ENCODE measurements at regions not wholly inside any gene's neighbourhood (a gene's known extent, or its start where the extent isn't known, plus 50 kb on each side); places are given as distances from the start of the nearest gene placed in this dataset.

DNA sequence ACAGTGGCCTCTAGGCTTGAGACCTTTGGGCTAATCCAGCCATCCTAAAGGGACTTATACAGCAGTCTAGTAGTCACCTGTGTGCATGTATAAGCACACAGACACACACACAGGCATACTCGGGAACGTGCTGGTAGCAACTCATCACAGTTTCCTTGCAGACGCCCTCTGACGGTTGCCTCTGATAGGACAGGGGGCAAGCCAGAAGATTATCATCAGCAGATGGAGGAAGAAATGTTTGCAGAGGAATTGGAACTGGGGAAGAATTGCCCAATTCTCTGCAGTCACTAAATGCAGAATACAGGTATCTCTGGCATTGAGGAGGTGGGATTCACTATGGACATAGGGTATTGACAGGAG is 222.2 kb downstream of the C1orf94 start:
- TF ChIP-seq LEF1 (IDR thresholded peaks at IDR 0.05; ENCODE audit: borderline replicate concordance) (no peak), TARDBP (IDR thresholded peaks at IDR 0.05) (no peak), SP1 (IDR thresholded peaks at IDR 0.05) (no peak), NFRKB (IDR thresholded peaks at IDR 0.05) (no peak), FOXM1 (IDR thresholded peaks at IDR 0.05; ENCODE audit: borderline replicate concordance) (no peak), ZNF384 (IDR thresholded peaks at IDR 0.05) (no peak), FOXK2 (IDR thresholded peaks at IDR 0.05) (no peak), CTBP1 (IDR thresholded peaks at IDR 0.05; ENCODE audit: borderline replicate concordance) (no peak), HDGF (IDR thresholded peaks at IDR 0.05; ENCODE audit: borderline replicate concordance) (no peak), BHLHE40 (IDR thresholded peaks at IDR 0.05; ENCODE audit: borderline replicate concordance) (no peak), ELF4 (IDR thresholded peaks at IDR 0.05) (no peak), ARNT (IDR thresholded peaks at IDR 0.05) (no peak)
